H1 (cell line): ENCODE measurements at regions not wholly inside any gene's neighbourhood (a gene's known extent, or its start where the extent isn't known, plus 50 kb on each side); places are given as distances from the start of the nearest gene placed in this dataset.

ENCODE experiments used
- CTCF ChIA-PET: fragments of 300-600 bp; sonication (Branson Sonifier 250); formaldehyde crosslinking; loops from one replicate; lab custom pipeline; 2021; ENCODE audit not compliant: partially characterized antibody; lab: Charles Lee
- POLR2A ChIA-PET: fragments of 300-600 bp; sonication (Branson Sonifier 250); formaldehyde crosslinking; loops from one replicate; lab custom pipeline; 2021; ENCODE audit warnings: inconsistent platforms; ENCODE audit not compliant: partially characterized antibody; lab: Charles Lee
- DNase-seq, 2 experiments: peaks; one replicate each; pipeline versions ENCODE4 v3.0.0 to v3.0.0-alpha.2; 2010 to 2022; ENCODE audit warnings: low spot score in 2 of 2, low read depth in 1 of 2, mixed read lengths in 1 of 2
- FAIRE-seq: peaks from 2 replicates; lab custom pipeline; 2011; peaks lifted over from hg19 to GRCh38; lab: Jason Lieb, UNC
- H2AFZ ChIP-seq: 2 replicates; pipeline ENCODE4 v1.8.1; 2012; ENCODE audit warnings: low read length, inconsistent platforms
- H2AK5ac ChIP-seq: 2 replicates; pipeline ENCODE4 v1.6.1; 2013; ENCODE audit warnings: low read depth, low read length
- H2BK120ac ChIP-seq: replicated peaks from 2 replicates; pipeline ENCODE3; 2013; ENCODE audit warnings: low read depth, low read length, inconsistent platforms
- H2BK12ac ChIP-seq: 2 replicates; pipeline ENCODE4 v1.6.1; 2013; ENCODE audit warnings: low read depth, low read length
- H2BK15ac ChIP-seq: 2 replicates; pipeline ENCODE4 v1.6.1; 2013; ENCODE audit warnings: low read length
- H2BK20ac ChIP-seq: 2 replicates; pipeline ENCODE4 v1.6.1; 2013; ENCODE audit warnings: low read length
- H2BK5ac ChIP-seq: 2 replicates; pipeline ENCODE4 v1.6.1; 2013; ENCODE audit warnings: low read depth, low read length
- H3K14ac ChIP-seq: 2 replicates; pipeline ENCODE4 v1.6.1; 2013; ENCODE audit warnings: inconsistent platforms; ENCODE audit not compliant: insufficient read length
- H3K18ac ChIP-seq: 2 replicates; pipeline ENCODE4 v1.6.1; 2013; ENCODE audit warnings: low read length; ENCODE audit errors: extremely low read depth
- H3K23ac ChIP-seq: 2 replicates; pipeline ENCODE4 v1.6.1; 2013; ENCODE audit warnings: inconsistent platforms; ENCODE audit not compliant: insufficient read length
- H3K23me2 ChIP-seq: 2 replicates; pipeline ENCODE4 v1.6.1; 2013; ENCODE audit warnings: low read depth, low read length
- H3K27ac ChIP-seq: 2 replicates; pipeline ENCODE4 v1.6.1; 2011; ENCODE audit warnings: low read depth, low read length, inconsistent platforms
- H3K27me3 ChIP-seq, 4 experiments: replicated peaks in 1 of 4; 1 replicate in 1 of 4; 2 replicates in 3 of 4; pipeline versions ENCODE4 v1.6.1 to v1.8.1; 2011 to 2013; ENCODE audit warnings: low read length in 3 of 4, mild to moderate bottlenecking in 3 of 4, inconsistent platforms in 2 of 4, mixed read lengths in 2 of 4, moderate library complexity in 1 of 4; ENCODE audit not compliant: control insufficient read depth in 3 of 4, insufficient read depth in 3 of 4; ENCODE audit errors: extremely low read depth in 1 of 4
- H3K36me3 ChIP-seq, 4 experiments: 2 replicates each; pipeline versions ENCODE4 v1.6.1 to v1.8.1; 2011 to 2013; ENCODE audit warnings: mild to moderate bottlenecking in 4 of 4, low read length in 3 of 4, moderate library complexity in 2 of 4, control low read depth in 1 of 4, inconsistent platforms in 1 of 4; ENCODE audit not compliant: insufficient read depth in 4 of 4, control insufficient read depth in 2 of 4
- H3K4ac ChIP-seq: replicated peaks from 2 replicates; pipeline ENCODE3; 2013; ENCODE audit warnings: low read length, low read depth, mixed read lengths, inconsistent platforms; ENCODE audit not compliant: insufficient read length
- H3K4me1 ChIP-seq, 4 experiments: replicated peaks in 1 of 4; 1 replicate in 1 of 4; 2 replicates in 3 of 4; pipeline versions ENCODE4 v1.6.1 to v1.8.1; 2011 to 2013; ENCODE audit warnings: low read length in 3 of 4, inconsistent platforms in 2 of 4, mixed read lengths in 1 of 4; ENCODE audit not compliant: insufficient read depth in 4 of 4, control insufficient read depth in 3 of 4
- H3K4me2 ChIP-seq, 2 experiments: 2 replicates each; pipeline versions ENCODE4 v1.6.1 to v1.8.1; 2011 to 2013; ENCODE audit warnings: low read depth in 2 of 2, low read length in 2 of 2, control low read depth in 1 of 2, inconsistent platforms in 1 of 2, mild to moderate bottlenecking in 1 of 2; ENCODE audit not compliant: insufficient read depth in 1 of 2
- H3K4me3 ChIP-seq, 4 experiments: fragments of 200-600, 300-600 bp in 1 of 4; sonication (generic), shearing (Covaris generic), sonication (Bioruptor Twin) in 1 of 4; 2 replicates each; pipeline versions ENCODE4 v1.5.1 to v1.8.1; 2011 to 2016; ENCODE audit warnings: low read length in 4 of 4, low read depth in 3 of 4, control low read depth in 2 of 4, inconsistent platforms in 2 of 4, mild to moderate bottlenecking in 2 of 4, mixed read lengths in 1 of 4, moderate library complexity in 1 of 4; ENCODE audit not compliant: insufficient read depth in 2 of 4; ENCODE audit errors: extremely low read depth in 1 of 4
- H3K56ac ChIP-seq: replicated peaks from 2 replicates; pipeline ENCODE3; 2013; ENCODE audit warnings: low read depth, mild to moderate bottlenecking, mixed read lengths, low read length, inconsistent platforms; ENCODE audit not compliant: insufficient read length
- H3K79me1 ChIP-seq: 2 replicates; pipeline ENCODE4 v1.6.1; 2013; ENCODE audit warnings: low read depth, low read length, control low read depth
- H3K79me2 ChIP-seq, 2 experiments: 2 replicates each; pipeline versions ENCODE4 v1.6.1 to v1.8.1; 2012 to 2013; ENCODE audit warnings: low read length in 2 of 2, mild to moderate bottlenecking in 2 of 2, inconsistent platforms in 1 of 2; ENCODE audit not compliant: insufficient read depth in 2 of 2, control insufficient read depth in 1 of 2
- H3K9ac ChIP-seq, 4 experiments: replicated peaks in 1 of 4; 1 replicate in 1 of 4; 2 replicates in 3 of 4; pipeline versions ENCODE4 v1.6.1 to v1.8.1; 2011 to 2013; ENCODE audit warnings: low read depth in 3 of 4, low read length in 3 of 4, control low read depth in 2 of 4, mild to moderate bottlenecking in 2 of 4, moderate library complexity in 2 of 4, inconsistent platforms in 1 of 4; ENCODE audit errors: extremely low read depth in 1 of 4
- H3K9me3 ChIP-seq, 2 experiments: 2 replicates each; pipeline versions ENCODE4 v1.6.1 to v1.8.1; 2012 to 2013; ENCODE audit warnings: mild to moderate bottlenecking in 2 of 2, moderate library complexity in 2 of 2, control low read depth in 1 of 2, inconsistent platforms in 1 of 2, low read depth in 1 of 2, low read length in 1 of 2, mixed read lengths in 1 of 2; ENCODE audit not compliant: insufficient read depth in 2 of 2
- H4K20me1 ChIP-seq, 2 experiments: replicated peaks in 1 of 2; 2 replicates each; pipeline versions ENCODE3 to v1.8.1; 2011 to 2013; ENCODE audit warnings: inconsistent platforms in 2 of 2, low read length in 2 of 2, mild to moderate bottlenecking in 1 of 2; ENCODE audit not compliant: insufficient read depth in 2 of 2, control insufficient read depth in 1 of 2
- H4K5ac ChIP-seq: 2 replicates; pipeline ENCODE4 v1.6.1; 2013; ENCODE audit warnings: low read length, low read depth, mixed read lengths, inconsistent platforms; ENCODE audit not compliant: insufficient read length
- H4K8ac ChIP-seq: 2 replicates; pipeline ENCODE4 v1.8.0; 2013; ENCODE audit warnings: mild to moderate bottlenecking, moderate library complexity, low read length, inconsistent platforms; ENCODE audit not compliant: insufficient read depth; ENCODE audit errors: extremely low read depth
- H4K91ac ChIP-seq: replicated peaks from 2 replicates; pipeline ENCODE3; 2013; ENCODE audit warnings: low read length, mixed read lengths, inconsistent platforms; ENCODE audit not compliant: insufficient read length
- CBX5 ChIP-seq: fragments of 300-800, 300-1000 bp; sonication (generic); IDR thresholded peaks from 2 replicates; pipeline ENCODE4 v1.7.1; 2016; ENCODE audit warnings: antibody characterized with exemption, low read length, low read depth
- HDAC2 ChIP-seq, 2 experiments: fragments of 300-600 bp in 1 of 2; sonication (generic) in 1 of 2; IDR thresholded peaks; 2 replicates each; pipeline ENCODE4 v1.6.1; 2011 to 2012; ENCODE audit warnings: low read depth in 2 of 2, low read length in 2 of 2, mild to moderate bottlenecking in 2 of 2, moderate library complexity in 2 of 2, borderline replicate concordance in 1 of 2, inconsistent platforms in 1 of 2
- TBP ChIP-seq: IDR thresholded peaks from 2 replicates; pipeline ENCODE4 v1.6.1; 2011; ENCODE audit warnings: low read depth, low read length, improper control_type of control experiment
- WGBS, 2 experiments: shearing (Covaris generic) in 1 of 2; methylation state at CpG; one replicate each; pipeline versions ENCODE4 v1.1.6 to v1.1.7; 2013 to 2015; ENCODE audit warnings: low lambda C conversion rate in 2 of 2, mixed read lengths in 2 of 2, inconsistent platforms in 1 of 2, low coverage in 1 of 2, missing lambda C conversion rate in 1 of 2; ENCODE audit not compliant: insufficient replicate concordance in 2 of 2, insufficient coverage in 1 of 2, insufficient read length in 1 of 2; ENCODE audit errors: extremely low coverage in 1 of 2, missing lambda C conversion rate in 1 of 2; 5-methylcytosine and 5-hydroxymethylcytosine counted together

- Histone ChIP-seq H3K36me3 (no peaks in the 10 kb centered on the region), H3K27ac (no peak overlapping the region), H2BK20ac (no peak overlapping the region), H2AFZ (no peak overlapping the region), H4K5ac (no peak overlapping the region), H3K27me3 (no peaks in the 10 kb centered on the region), H3K56ac (no peak overlapping the region), H4K20me1 (no peaks in the 10 kb centered on the region), H4K91ac (no peak overlapping the region), H3K14ac (no peak overlapping the region), H2BK12ac (no peak overlapping the region), H3K79me2 (no peaks in the 10 kb centered on the region), H3K4me3 (no peak overlapping the region), H2BK5ac (no peak overlapping the region), H3K23ac (no peak overlapping the region), H2BK120ac (no peak overlapping the region), H3K23me2 (no peaks in the 10 kb centered on the region), H3K9ac (no peak overlapping the region), H3K18ac (no peak overlapping the region), H3K4ac (no peak overlapping the region), H3K4me1 (no peaks in the 10 kb centered on the region; a peak in 2 of 7 replicates), H3K9me3 (no peaks in the 10 kb centered on the region), H3K79me1 (no peaks in the 10 kb centered on the region), H3K4me2 (no peak overlapping the region), H2AK5ac (no peak overlapping the region), H2BK15ac (no peak overlapping the region), H4K8ac (no peak overlapping the region)
- TF ChIP-seq TBP = no peak
- no peak for TF ChIP-seq HDAC2 (IDR thresholded peaks at IDR 0.05; ENCODE audit: borderline replicate concordance in 1 of 2, low read depth in 2 of 2, low read length in 2 of 2)
- no peak for TF ChIP-seq CBX5
- FAIRE-seq = no peak
- WGBS, 2 experiments = 87% methylated on average over 6 of the region's 6 CpGs; no CpG with 5 or more reads in 1 of the 2 experiments
- ChIA-PET CTCF (interaction anchor here (0.6 to 3.2 kb wide), 5 partner anchors 11 to 396 kb away, joined by 3 to 12 read pairs (median 3); no protein-coding TSS in a partner anchor), POLR2A (no interaction called here)
- DNase-seq = no peak
These were observed 434.1 kb upstream of the CHST9 start for GRCh38 chr18:27619090-27619772.
